Neuronal stem cell (in vitro differentiated cells): ENCODE measurements at regions not wholly inside any gene's neighbourhood (a gene's known extent, or its start where the extent isn't known, plus 50 kb on each side); places are given as distances from the start of the nearest gene placed in this dataset.
A peak's percentile ranks its signal among the peaks of the same experiment; 100 is the strongest.

Experiments used
- DNase-seq: peaks from one replicate; pipeline ENCODE4 v3.0.0-alpha.2; 2013; ENCODE audit warnings: low spot score
- H2AFZ ChIP-seq: one replicate; pipeline ENCODE4 v1.6.1; 2013; ENCODE audit warnings: mild to moderate bottlenecking, low read length, inconsistent platforms
- H2AK5ac ChIP-seq: 2 replicates; pipeline ENCODE4 v1.6.1; 2013; ENCODE audit warnings: low read depth, mild to moderate bottlenecking, inconsistent platforms, low read length, moderate library complexity, mixed read lengths
- H2BK120ac ChIP-seq: 2 replicates; pipeline ENCODE4 v1.6.1; 2013; ENCODE audit warnings: low read depth, mild to moderate bottlenecking, inconsistent platforms, low read length, moderate library complexity, mixed read lengths
- H2BK12ac ChIP-seq: one replicate; pipeline ENCODE4 v1.6.1; 2013; ENCODE audit warnings: low read length, inconsistent platforms
- H2BK15ac ChIP-seq: 2 replicates; pipeline ENCODE4 v1.6.1; 2013; ENCODE audit warnings: mild to moderate bottlenecking, low read length, inconsistent platforms, mixed read lengths
- H2BK5ac ChIP-seq: one replicate; pipeline ENCODE4 v1.6.1; 2013; ENCODE audit warnings: inconsistent platforms, mild to moderate bottlenecking, low read length, moderate library complexity
- H3K14ac ChIP-seq: one replicate; pipeline ENCODE4 v1.6.1; 2013; ENCODE audit warnings: low read length, inconsistent platforms
- H3K18ac ChIP-seq: 2 replicates; pipeline ENCODE4 v1.6.1; 2013; ENCODE audit warnings: low read length, inconsistent platforms
- H3K23ac ChIP-seq: 2 replicates; pipeline ENCODE4 v1.6.1; 2013; ENCODE audit warnings: low read depth, mild to moderate bottlenecking, mixed read lengths, low read length, inconsistent platforms; ENCODE audit not compliant: poor library complexity
- H3K27ac ChIP-seq: replicated peaks from 3 replicates; pipeline ENCODE4 v1.5.1; 2013; ENCODE audit warnings: low read length, inconsistent platforms
- H3K27me3 ChIP-seq, 3 experiments: 2 replicates each; pipeline ENCODE4 v1.6.1; 2013; ENCODE audit warnings: low read length in 3 of 3, mild to moderate bottlenecking in 2 of 3, inconsistent platforms in 1 of 3, low read depth in 1 of 3, mixed read lengths in 1 of 3, moderate library complexity in 1 of 3; ENCODE audit not compliant: control insufficient read depth in 3 of 3, insufficient read depth in 3 of 3
- H3K36me3 ChIP-seq, 2 donors: replicated peaks in 1 of 2; 2 replicates each; pipeline ENCODE4 v1.6.1; 2013; ENCODE audit warnings: low read length in 2 of 2; ENCODE audit not compliant: control insufficient read depth in 2 of 2, insufficient read depth in 2 of 2
- H3K4ac ChIP-seq: 2 replicates; pipeline ENCODE4 v1.6.1; 2013; ENCODE audit warnings: inconsistent platforms, mild to moderate bottlenecking, low read length, moderate library complexity
- H3K4me1 ChIP-seq, 2 donors: 1 replicate in 1 of 2; 2 replicates in 1 of 2; pipeline ENCODE4 v1.6.1; 2013; ENCODE audit warnings: low read length in 2 of 2, low read depth in 1 of 2; ENCODE audit not compliant: control insufficient read depth in 2 of 2, insufficient read depth in 1 of 2
- H3K4me2 ChIP-seq: one replicate; pipeline ENCODE4 v1.6.1; 2013; ENCODE audit warnings: mild to moderate bottlenecking, low read length, inconsistent platforms; ENCODE audit not compliant: insufficient read depth, poor library complexity, severe bottlenecking
- H3K4me3 ChIP-seq, 2 donors: 2 replicates each; pipeline ENCODE4 v1.5.1; 2013; ENCODE audit warnings: low read length in 2 of 2, mild to moderate bottlenecking in 2 of 2, inconsistent platforms in 1 of 2, moderate library complexity in 1 of 2
- H3K79me1 ChIP-seq: one replicate; pipeline ENCODE4 v1.6.1; 2013; ENCODE audit warnings: low read depth, mild to moderate bottlenecking, inconsistent platforms, low read length, moderate library complexity
- H3K9ac ChIP-seq: one replicate; pipeline ENCODE4 v1.6.1; 2013; ENCODE audit warnings: mild to moderate bottlenecking, low read depth, low read length, inconsistent platforms; ENCODE audit not compliant: poor library complexity
- H3K9me3 ChIP-seq, 2 donors: replicated peaks in 1 of 2; 2 replicates each; pipeline versions ENCODE3 to v1.6.1; 2013; ENCODE audit warnings: low read length in 2 of 2, mild to moderate bottlenecking in 2 of 2, inconsistent platforms in 1 of 2, low read depth in 1 of 2, mixed read lengths in 1 of 2, moderate library complexity in 1 of 2; ENCODE audit not compliant: control insufficient read depth in 2 of 2, insufficient read depth in 1 of 2
- H4K8ac ChIP-seq: one replicate; pipeline ENCODE4 v1.6.1; 2013; ENCODE audit warnings: low read depth, mild to moderate bottlenecking, inconsistent platforms, low read length, moderate library complexity
- H4K91ac ChIP-seq: one replicate; pipeline ENCODE4 v1.6.1; 2013; ENCODE audit warnings: low read length, low read depth, mild to moderate bottlenecking, inconsistent platforms; ENCODE audit not compliant: poor library complexity
- WGBS, 2 donors: extraction: QIAGEN DNeasy Blood & Tissue Kit; methylation state at CpG; one replicate each; pipeline ENCODE4 v1.1.7; 2013; ENCODE audit warnings: missing lambda C conversion rate in 2 of 2, mixed read lengths in 1 of 2; ENCODE audit not compliant: insufficient read length in 2 of 2, insufficient replicate concordance in 1 of 2; ENCODE audit errors: extremely low coverage in 2 of 2; 5-methylcytosine and 5-hydroxymethylcytosine counted together

DNA sequence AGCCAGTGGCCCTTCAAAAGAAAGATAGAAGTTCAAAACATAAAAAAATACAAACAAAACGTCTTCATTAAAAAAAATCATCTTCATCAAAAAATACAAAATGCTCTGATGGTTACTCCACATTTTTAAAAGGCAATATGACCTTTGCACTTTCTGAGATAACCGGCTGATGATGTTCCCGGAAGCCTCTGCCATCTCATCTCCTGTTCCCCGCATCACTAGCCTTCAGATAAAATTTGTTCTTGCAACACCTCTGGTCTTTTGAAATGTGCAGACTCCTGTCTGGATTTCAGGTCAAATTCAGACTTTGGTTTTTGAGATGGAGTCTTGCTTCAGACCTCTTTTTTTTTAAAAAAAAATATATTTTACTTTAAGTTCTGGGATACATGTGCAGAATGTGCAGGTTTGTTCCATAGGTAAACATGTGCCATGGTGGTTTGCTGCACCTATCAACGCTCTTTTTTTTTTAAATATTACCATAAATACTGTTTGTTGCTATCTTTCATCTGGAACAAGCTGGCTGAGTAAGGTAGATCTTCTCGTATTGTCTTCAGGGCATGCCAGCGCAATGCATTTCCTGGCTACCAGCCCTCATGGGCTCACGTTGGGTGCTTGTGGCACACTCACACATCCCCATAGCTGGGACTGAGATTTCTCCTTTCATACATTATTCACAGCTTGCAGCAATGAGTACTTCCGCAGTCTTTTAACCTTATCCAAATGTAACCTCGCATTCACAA, 418.9 kb upstream of the ARGLU1 start:
- no peak overlapping the region for H3K18ac ChIP-seq

DNA sequence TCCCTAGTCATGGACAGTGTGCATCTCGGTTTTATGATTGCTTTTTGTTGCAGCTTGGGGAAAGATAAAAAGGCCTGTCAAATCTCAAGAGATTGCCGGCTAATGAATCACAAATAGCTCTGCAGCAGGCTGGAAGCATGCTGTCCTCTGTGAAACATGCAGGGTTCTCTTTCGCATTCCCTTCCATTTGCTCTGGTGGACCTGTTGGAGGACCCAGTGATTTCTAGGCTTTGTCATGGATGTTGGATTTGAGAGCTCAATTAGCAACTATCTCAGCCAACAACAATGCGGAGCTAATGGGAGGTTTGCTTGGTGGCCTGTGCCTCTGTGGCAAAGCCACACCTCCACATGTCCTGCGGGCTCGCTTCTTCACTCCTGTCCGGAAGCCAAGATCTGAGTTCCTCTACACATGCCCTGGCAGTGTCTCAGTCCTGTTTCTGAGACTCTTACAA, 418.1 kb upstream of the ARGLU1 start:
- Histone ChIP-seq H3K4me3 (no peak overlapping the region), H3K23ac (no peak overlapping the region), H2BK120ac (no peak overlapping the region), H4K91ac (no peak overlapping the region), H2BK5ac (no peak overlapping the region), H3K18ac (no peak overlapping the region), H2AK5ac (no peak overlapping the region), H3K4me1 (peaks cover 0 to 3% of the 10 kb centered on the region in 2 donors), H2BK15ac (no peak overlapping the region), H2AFZ (peak overlapping the region; percentile 53), H3K79me1 (no peaks in the 10 kb centered on the region), H3K9me3 (no peaks in the 10 kb centered on the region), H3K14ac (no peak overlapping the region), H3K27me3 (no peaks in the 10 kb centered on the region), H3K4ac (no peak overlapping the region), H4K8ac (no peak overlapping the region), H3K4me2 (no peak overlapping the region), H3K27ac (no peak overlapping the region), H3K9ac (no peak overlapping the region), H2BK12ac (no peak overlapping the region), H3K36me3 (no peaks in the 10 kb centered on the region)
- no CpG with 5 or more reads among the region's 7 CpGs for WGBS, 2 donors
- no peak for DNase-seq

More for the DNA sequence above, 418.9 kb upstream of the ARGLU1 start:
- H3K4me3 ChIP-seq: no peak overlapping the region
- 100% methylated on average over 1 of the region's 10 CpGs for WGBS, 2 donors
- H4K91ac ChIP-seq: no peak overlapping the region
- no peak overlapping the region for H2BK12ac ChIP-seq
- no peaks in the 10 kb centered on the region for H3K36me3 ChIP-seq
- no peaks in the 10 kb centered on the region for H3K27me3 ChIP-seq
- H4K8ac ChIP-seq: no peak overlapping the region
- H3K27ac ChIP-seq: no peak overlapping the region
- H2AK5ac ChIP-seq: no peak overlapping the region
- H3K9me3 ChIP-seq: no peaks in the 10 kb centered on the region
- no peak overlapping the region for H3K23ac ChIP-seq
- no peak overlapping the region for H3K9ac ChIP-seq
- no peaks in the 10 kb centered on the region for H3K79me1 ChIP-seq
- H3K4me1 ChIP-seq: peaks cover 0 to 5% of the 10 kb centered on the region in 2 donors
- no peak overlapping the region for H2BK5ac ChIP-seq
- H3K14ac ChIP-seq: no peak overlapping the region
- no peak for DNase-seq
- H2BK15ac ChIP-seq: no peak overlapping the region
- H2BK120ac ChIP-seq: no peak overlapping the region
- H2AFZ ChIP-seq: no peak overlapping the region
- H3K4ac ChIP-seq: no peak overlapping the region
- H3K4me2 ChIP-seq: no peak overlapping the region

DNA sequence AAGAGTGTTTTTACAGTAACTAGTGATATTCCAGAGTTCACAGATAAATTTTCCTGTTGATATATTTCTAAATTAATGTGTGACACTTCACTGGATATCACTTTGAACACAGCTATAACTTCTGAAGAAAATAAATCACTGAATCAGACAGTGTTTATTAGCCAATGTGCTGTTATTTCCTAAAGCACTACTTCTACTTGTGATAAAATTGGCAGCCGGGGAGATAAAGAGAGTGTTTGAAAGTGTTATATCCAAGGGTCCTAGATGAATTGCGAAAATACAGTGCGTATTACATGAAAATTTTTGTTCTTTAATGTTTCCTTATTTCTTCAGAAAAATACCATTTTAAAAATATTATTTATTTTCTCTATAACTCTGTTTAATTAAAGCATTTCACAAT, 417.5 kb upstream of the ARGLU1 start:
- H3K27me3 ChIP-seq: no peaks in the 10 kb centered on the region
- no peaks in the 10 kb centered on the region for H3K36me3 ChIP-seq
- H2BK15ac ChIP-seq: no peak overlapping the region
- H2BK12ac ChIP-seq: no peak overlapping the region
- no peak overlapping the region for H2AFZ ChIP-seq
- H3K27ac ChIP-seq: no peak overlapping the region
- H3K18ac ChIP-seq: no peak overlapping the region
- no peak overlapping the region for H3K9ac ChIP-seq
- no peak overlapping the region for H2BK120ac ChIP-seq
- H2AK5ac ChIP-seq: no peak overlapping the region
- no peaks in the 10 kb centered on the region for H3K9me3 ChIP-seq
- H3K79me1 ChIP-seq: no peaks in the 10 kb centered on the region
- H3K14ac ChIP-seq: no peak overlapping the region
- H4K91ac ChIP-seq: no peak overlapping the region
- DNase-seq: no peak
- no peak overlapping the region for H4K8ac ChIP-seq
- no peak overlapping the region for H3K23ac ChIP-seq
- H3K4me3 ChIP-seq: no peak overlapping the region
- no peak overlapping the region for H3K4ac ChIP-seq
- no peak overlapping the region for H2BK5ac ChIP-seq
- WGBS, 2 donors: no CpG with 5 or more reads among the region's 3 CpGs
- peaks cover 0 to 3% of the 10 kb centered on the region in 2 donors for H3K4me1 ChIP-seq
- H3K4me2 ChIP-seq: no peak overlapping the region

DNA sequence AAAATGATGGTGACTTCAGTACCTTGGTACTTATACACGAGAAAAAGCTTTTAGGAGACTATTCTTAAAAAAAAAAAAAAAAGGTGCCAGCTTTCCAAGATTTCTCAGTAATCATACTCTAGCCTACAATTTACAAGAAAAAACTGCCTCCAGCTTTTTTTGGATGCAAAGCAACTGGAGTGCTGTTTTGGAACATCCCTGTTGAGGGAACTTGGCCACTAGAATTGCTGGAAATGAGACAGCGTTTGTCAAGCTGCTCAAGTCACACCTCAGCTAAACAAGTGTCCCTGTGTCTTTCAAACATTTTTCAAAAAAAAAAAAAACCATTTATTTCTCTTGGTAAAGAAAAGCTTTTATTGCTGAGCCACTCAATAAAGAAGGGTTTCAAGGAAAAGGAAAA, 413.1 kb upstream of the ARGLU1 start:
- Histone ChIP-seq H3K27ac (no peak overlapping the region), H4K8ac (no peak overlapping the region), H3K9ac (no peak overlapping the region), H3K18ac (no peak overlapping the region), H2BK12ac (no peak overlapping the region), H2AFZ (no peak overlapping the region), H3K4me1 (peaks cover 0 to under 1% of the 10 kb centered on the region in 2 donors), H3K9me3 (no peaks in the 10 kb centered on the region), H3K79me1 (no peaks in the 10 kb centered on the region), H3K14ac (no peak overlapping the region), H3K4me3 (no peak overlapping the region), H3K4ac (no peak overlapping the region), H3K4me2 (no peak overlapping the region), H3K23ac (no peak overlapping the region), H3K27me3 (no peaks in the 10 kb centered on the region), H2AK5ac (no peak overlapping the region), H2BK15ac (no peak overlapping the region), H4K91ac (no peak overlapping the region), H2BK5ac (no peak overlapping the region), H2BK120ac (no peak overlapping the region), H3K36me3 (no peaks in the 10 kb centered on the region)
- WGBS, 2 donors: no CpG with 5 or more reads among the region's 2 CpGs
- DNase-seq: no peak
